ENCODE measurements at regions not wholly inside any gene's neighbourhood (a gene's known extent, or its start where the extent isn't known, plus 50 kb on each side); places are given as distances from the start of the nearest gene placed in this dataset.
A peak's percentile ranks its signal among the peaks of the same experiment; 100 is the strongest.
"Not testable (repeated sequence)": the region's sequence is repeated elsewhere in the genome, so short reads cannot be mapped to it uniquely, and the experiment has no call there.

DNA sequence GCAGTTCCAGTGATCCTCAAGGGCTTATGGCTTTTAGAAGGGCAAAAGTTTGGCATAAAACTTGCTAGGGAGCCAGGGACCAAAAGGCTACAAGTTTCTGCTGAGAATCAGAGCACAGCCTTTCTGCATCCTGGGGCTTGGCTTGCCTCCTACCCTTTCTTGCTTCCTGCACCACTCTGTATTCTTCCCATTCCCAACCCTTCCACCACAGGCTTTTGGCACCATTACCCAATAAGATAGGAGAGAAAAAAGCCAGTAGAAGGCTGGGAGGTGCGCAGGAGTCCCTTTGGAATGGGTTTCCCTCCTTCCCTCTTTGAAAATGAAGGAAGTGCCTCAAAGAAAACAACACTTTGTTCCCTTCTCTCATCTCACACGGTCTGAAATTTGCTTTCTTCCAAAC, 268.6 kb downstream of the PDCD6IP start:
- DNase-seq, result no peak

DNA sequence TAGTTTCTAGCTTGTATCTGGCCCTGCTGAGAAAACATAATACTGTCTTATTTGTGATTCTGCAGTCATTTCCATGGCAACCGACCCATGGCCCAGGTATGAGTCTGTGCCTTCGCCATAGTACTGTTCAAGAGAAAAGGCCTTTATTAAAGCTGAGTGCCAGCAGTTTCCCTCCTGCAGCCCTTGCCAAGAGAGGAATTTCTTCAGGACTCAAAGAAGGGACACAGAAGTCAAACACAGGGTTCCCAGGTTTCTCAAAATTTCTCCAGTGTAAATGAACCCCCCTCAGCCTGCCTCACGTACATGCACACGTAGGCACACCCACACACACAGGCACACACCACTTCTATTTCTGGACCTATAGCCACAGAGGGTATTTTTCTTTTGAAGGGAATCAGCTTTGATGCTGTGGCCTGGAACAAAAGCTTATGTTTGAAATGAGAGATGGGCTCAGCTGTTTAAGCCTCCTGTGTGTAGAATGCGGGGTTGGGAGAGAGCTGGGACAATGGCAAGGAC, 269.2 kb downstream of the PDCD6IP start:
- DNase-seq, result no peak

DNA sequence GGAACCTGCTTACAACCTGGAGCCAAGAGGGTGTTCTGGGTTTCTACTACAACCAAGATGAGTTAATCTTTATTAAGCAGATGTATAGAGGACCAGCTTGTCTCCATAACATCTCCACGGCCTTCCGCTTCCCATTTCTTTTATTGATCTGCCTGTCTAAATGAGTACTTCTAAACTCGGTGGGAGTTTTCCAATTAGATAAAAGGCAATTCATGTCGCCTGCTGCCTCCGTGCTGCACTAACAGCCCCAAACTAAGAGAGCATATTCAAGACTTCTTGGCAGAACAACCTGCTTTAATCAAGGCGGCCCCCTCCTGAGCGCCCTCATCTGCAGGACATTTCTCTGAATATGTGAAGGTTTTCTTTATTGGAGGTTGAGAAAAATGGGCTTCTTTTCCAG, 270.1 kb downstream of the PDCD6IP start:
- no peak for DNase-seq

DNA sequence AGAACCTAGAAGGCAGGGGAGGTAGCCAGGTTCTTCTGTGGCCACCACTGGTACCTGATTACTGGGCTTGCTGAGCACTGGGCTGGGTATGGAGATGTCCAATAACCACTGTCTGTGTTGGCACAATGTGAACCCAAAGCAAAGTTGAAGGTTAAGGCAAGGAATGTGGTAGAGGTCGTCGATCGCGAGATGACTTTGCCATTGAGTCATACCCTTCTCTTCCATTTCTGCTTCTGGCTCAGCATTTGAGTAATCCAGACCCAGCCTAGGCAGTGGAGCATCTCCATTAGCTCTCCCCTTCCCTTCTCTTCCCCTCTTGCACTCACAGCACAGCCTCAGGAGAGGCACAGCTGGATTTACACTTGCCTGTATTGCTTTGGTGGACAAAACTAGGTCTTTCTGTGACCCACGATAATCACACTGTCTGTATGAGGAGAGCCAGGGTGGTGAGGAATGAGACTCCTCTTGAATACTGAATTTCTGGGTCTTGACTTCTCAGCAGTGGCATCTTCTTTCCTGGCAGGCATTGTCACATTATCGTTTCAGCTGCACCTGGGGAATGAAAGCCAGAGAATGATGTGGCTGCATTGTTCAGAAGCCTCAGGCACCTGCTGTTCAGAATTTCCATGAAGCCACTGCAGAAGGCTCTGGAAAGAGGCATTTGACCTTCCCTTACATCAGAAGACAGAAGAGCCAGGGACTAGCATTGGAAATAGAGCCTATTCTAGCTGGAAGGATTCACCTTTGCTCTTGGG, 272.6 kb downstream of the PDCD6IP start:
- DNase-seq, result no peak

DNA sequence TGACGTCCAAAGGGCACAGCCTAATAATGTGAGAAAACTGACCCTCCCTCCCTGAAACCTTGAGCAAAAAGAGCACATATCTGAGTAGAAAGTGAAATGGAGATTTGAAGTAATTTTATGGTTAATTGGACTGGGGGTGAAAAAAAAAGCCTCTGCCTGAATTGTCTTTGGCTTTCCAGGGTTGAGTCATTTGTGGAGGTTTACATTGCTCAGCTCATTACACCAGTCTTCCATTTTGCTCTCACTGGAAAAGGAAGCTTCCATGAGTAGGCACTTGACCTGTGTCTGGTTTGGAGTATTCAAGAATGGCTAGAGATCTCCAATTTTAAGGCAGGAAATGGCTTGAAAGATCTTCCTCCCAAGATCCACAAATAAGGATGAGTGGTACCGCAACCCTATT, 273.9 kb downstream of the PDCD6IP start:
- DNase-seq, result no peak

DNA sequence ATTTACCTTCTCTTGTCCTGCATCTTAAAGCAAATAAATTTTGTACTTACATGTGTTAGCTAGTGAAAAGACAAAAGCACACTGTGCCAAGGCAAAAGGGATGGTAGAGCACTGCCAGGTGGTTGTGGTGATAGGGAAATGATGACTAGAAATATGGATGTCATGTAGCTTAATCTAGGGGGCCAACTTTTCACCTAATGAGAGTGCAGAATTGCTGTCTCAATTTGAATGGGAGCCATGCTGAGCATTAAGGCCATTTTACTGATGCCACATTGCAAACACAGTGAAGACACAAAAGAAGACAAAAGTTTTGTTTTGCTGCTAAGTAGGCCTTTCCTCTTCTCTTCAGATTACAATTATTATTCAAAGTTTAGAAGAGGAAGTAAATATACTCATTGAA, 274.7 kb downstream of the PDCD6IP start:
- no peak for DNase-seq

- no peak for DNase-seq
Measured at GRCh38 chr3:34073961-34074360, 275.5 kb downstream of the PDCD6IP start.

DNA sequence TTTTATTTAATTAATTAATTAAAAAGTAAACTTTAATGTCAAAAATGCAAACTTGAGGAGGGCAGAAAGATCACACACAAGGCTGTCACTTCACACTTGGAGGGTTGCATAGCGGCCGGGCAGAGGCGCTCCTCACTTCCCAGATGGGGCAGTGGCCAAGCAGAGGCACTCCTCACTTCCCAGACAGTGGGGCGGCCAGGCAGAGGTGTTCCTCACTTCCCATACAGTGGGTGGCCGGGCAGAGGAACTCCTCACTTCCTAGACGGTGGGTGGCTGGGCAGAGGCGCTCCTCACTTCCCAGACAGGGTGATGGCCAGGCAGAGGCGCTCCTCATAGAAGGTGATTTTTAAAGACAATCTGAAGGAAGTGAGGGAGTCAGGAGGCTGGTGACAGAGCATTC, 277.5 kb downstream of the PDCD6IP start:
- DNase-seq, result no peak

- no peak for DNase-seq
Measured at GRCh38 chr3:34077417-34078195, 279.2 kb downstream of the PDCD6IP start.

- no peak for DNase-seq
Measured at GRCh38 chr3:34078418-34078817, 280.0 kb downstream of the PDCD6IP start.

- not testable (repeated sequence) for DNase-seq
Measured at GRCh38 chr3:34079849-34080248, 281.4 kb downstream of the PDCD6IP start.

DNA sequence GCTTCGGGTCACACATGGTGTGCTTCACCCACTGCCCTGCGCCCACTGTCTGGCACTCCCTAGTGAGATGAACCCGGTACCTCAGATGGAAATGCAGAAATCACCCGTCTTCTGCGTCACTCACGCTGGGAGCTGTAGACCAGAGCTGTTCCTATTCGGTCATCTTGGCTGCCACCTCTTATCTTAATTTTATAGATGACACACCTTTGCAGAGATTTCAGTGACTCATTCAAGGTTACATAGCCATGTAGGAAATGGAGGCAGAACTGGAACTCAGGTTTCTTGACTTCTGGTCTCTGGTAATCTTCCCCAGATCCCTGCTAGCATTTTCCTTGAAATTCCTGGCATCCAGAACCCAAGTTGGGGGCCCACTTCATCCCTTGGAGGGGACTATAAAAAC, 291.9 kb downstream of the PDCD6IP start:
- DNase-seq, result not testable (repeated sequence)

DNA sequence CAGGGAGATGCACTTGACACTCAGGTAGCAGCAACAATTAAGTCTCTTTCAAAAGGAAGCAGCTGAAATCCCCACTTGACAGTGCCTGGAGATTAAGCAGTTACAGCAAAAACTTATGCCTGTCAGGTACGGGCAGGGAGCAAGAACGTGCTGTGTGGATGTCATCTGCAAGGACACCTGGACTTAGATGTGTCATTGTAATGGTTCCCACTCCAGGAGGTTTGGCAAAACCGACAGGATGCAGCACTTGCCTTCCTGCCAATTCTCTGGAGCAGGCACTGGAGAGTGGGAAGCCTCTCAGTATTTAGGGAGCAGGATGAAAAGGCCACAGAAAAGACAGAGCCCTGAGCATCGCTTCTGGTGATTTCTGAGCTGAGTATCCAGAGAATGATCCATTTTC, 292.4 kb downstream of the PDCD6IP start:
- DNase-seq, result no peak

DNA sequence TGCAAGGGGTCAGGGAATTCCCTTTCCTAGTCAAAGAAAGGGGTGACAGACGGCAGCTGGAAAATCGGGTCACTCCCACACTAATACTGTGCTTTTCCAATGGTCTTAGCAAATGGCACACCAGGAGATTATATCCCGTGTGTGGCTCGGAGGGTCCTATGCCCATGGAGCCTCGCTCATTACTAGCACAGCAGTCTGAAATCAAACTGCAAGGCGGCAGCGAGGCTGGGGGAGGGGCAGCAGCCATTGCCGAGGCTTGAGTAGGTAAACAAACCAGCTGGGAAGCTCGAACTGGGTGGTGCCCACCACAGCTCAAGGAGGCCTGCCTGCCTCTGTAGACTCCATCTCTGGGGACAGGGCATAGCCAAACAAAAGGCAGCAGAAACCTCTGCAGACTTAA, 295.9 kb downstream of the PDCD6IP start:
- DNase-seq, result not testable (repeated sequence)

GRCh38 chr3:34102288-34102687, 303.9 kb downstream of the PDCD6IP start:
- peak; percentile 9 for DNase-seq

GRCh38 chr3:34106379-34106778, 307.9 kb downstream of the PDCD6IP start:
- DNase-seq, result no peak

DNA sequence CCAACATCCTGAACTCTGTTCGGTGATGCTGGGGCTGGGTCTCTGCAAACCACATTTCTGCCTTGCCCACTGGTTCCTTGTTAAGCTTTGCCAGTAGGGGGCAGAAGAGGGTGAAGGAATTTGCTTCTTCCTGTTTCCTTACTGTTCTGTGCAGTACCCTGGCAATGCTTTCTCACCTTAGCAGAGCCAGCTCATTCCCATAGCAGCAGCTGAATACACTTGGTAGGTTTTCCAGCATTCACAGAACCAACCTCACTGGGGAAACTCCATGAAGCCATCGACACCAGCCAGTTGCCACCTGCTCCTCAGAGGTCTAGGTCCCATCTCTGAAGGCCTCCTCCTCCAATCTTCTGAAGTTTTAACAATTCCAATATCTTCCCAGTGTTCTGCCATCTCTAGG, 308.4 kb downstream of the PDCD6IP start:
- peak; percentile 32 for DNase-seq

GRCh38 chr3:34107669-34108068, 309.2 kb downstream of the PDCD6IP start:
- no peak for DNase-seq

GRCh38 chr3:34109021-34109420, 310.6 kb downstream of the PDCD6IP start:
- no peak for DNase-seq

GRCh38 chr3:34109846-34110245, 311.4 kb downstream of the PDCD6IP start:
- DNase-seq, result no peak

- DNase-seq, result no peak
Measured at GRCh38 chr3:34111361-34111760, 312.9 kb downstream of the PDCD6IP start.

DNA sequence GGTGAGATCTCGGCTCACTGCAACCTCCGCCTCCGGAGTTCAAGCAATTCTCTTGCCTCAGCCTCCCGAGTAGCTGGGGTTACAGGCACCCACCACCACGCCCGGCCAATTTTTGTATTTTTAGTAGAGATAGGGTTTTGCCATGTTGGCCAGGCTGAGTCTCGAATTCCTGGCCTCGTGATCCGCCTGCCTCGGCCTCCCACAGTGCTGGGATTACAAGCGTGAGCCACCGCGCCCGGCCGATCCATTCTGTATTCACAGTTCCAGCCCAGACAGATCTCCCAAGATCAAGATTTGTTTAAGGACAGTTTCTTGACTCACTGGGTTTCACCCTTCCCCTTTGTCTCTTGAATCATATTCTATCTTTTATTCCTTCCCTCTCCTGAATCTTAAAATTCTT, 313.8 kb downstream of the PDCD6IP start:
- DNase-seq, result not testable (repeated sequence)

DNA sequence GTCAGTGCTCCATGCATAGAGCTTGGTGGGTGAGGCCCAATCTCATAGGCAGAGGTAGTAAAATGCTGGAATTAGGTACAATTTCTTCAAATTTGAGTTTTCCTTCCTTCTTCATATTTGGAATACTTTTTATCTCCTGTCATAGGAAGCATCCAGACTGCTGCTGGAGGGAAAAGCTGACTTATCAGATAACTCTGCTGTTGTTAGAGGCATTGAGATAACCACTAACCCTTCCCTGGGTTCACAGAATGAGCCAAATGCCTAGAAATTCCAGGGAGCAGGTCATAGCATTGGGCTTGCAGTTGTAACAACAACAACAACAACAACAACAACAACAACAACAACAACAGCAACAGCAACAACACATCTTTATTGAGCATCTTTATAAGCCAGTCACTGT, 332.7 kb downstream of the PDCD6IP start:
- DNase-seq, result no peak

DNA sequence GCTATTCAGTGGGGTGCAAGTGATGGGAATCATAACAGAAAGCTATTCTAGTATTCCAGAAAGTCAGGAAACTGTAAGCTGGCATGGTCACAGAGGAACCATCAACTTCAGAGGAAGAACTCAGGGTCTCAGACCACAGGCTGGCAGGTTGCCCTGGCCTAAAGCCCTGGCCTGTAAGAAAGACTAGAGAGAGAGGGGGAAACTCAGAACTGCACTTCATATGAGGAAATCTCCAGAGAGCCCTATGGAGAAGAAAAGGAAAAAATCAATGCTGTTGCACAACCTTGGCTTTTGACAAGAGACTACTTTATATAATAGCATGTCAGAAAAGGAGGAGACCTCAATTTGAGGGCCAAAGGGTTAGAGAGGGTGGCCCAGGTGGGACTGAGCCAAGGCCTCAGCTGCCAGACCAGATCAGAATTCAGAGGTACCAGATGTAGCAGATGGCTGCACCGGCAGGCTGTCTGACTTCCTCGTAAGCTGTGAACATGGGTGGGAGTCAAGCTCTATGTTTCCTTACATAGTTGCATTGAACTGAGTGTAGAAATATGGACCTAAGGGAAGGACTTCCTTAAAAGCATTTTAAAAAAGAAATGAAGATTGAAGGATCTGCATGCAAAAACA, 333.8 kb downstream of the PDCD6IP start:
- DNase-seq, result peak; percentile 4
